Lung (tissue), 11 donors: ENCODE measurements at regions not wholly inside any gene's neighbourhood (a gene's known extent, or its start where the extent isn't known, plus 50 kb on each side); places are given as distances from the start of the nearest gene placed in this dataset.
A peak's percentile ranks its signal among the peaks of the same experiment; 100 is the strongest.

Experiments used
- ATAC-seq: fragments of 200-7000 bp; cut with Tn5 transposase; one replicate; pipeline ENCODE4 v1.9.1; 2020; ENCODE audit warnings: moderate number of reproducible peaks; ENCODE audit not compliant: insufficient read depth, low FRiP score
- DNase-seq, 3 donors: peaks; one replicate each; pipeline ENCODE4 v3.0.0-alpha.2; 2013 to 2017
- H3K27ac ChIP-seq, 2 donors: one replicate each; pipeline ENCODE4 v1.5.1; 2013; ENCODE audit warnings: mild to moderate bottlenecking in 2 of 2, moderate library complexity in 2 of 2, control low read depth in 1 of 2, inconsistent platforms in 1 of 2, low read depth in 1 of 2, low read length in 1 of 2
- H3K27me3 ChIP-seq, 3 donors: one replicate each; pipeline ENCODE4 v1.5.1; 2013; ENCODE audit warnings: low read length in 2 of 3; ENCODE audit not compliant: control insufficient read depth in 3 of 3, insufficient read depth in 3 of 3
- H3K36me3 ChIP-seq, 4 donors: one replicate each; pipeline ENCODE4 v1.5.1; 2013; ENCODE audit warnings: low read length in 4 of 4, mild to moderate bottlenecking in 1 of 4, moderate library complexity in 1 of 4; ENCODE audit not compliant: control insufficient read depth in 4 of 4, insufficient read depth in 4 of 4
- H3K4me1 ChIP-seq, 5 donors: one replicate each; pipeline ENCODE4 v1.5.1; 2013; ENCODE audit warnings: low read length in 5 of 5, mild to moderate bottlenecking in 2 of 5, moderate library complexity in 1 of 5; ENCODE audit not compliant: control insufficient read depth in 5 of 5, insufficient read depth in 5 of 5
- H3K4me3 ChIP-seq: one replicate; pipeline ENCODE4 v1.5.1; 2013; ENCODE audit warnings: mild to moderate bottlenecking, control low read depth, moderate library complexity
- H3K9ac ChIP-seq, 2 donors: one replicate each; pipeline ENCODE4 v1.5.1; 2013; ENCODE audit warnings: low read length in 2 of 2, control low read depth in 1 of 2; ENCODE audit not compliant: insufficient read depth in 1 of 2
- H3K9me3 ChIP-seq, 4 donors: one replicate each; pipeline ENCODE4 v1.5.1; 2013; ENCODE audit warnings: low read length in 3 of 4, mild to moderate bottlenecking in 1 of 4, moderate library complexity in 1 of 4; ENCODE audit not compliant: control insufficient read depth in 4 of 4, insufficient read depth in 3 of 4
- CTCF ChIP-seq: IDR thresholded peaks from 2 replicates; pipeline ENCODE4 v1.5.1; 2012; ENCODE audit warnings: mild to moderate bottlenecking; ENCODE audit errors: control extremely low read depth, extremely low read depth
- WGBS, 2 donors: extraction: QIAGEN DNeasy Blood & Tissue Kit; methylation state at CpG; one replicate each; pipeline ENCODE4 v1.1.7; 2013; 5-methylcytosine and 5-hydroxymethylcytosine counted together
- donor health status: control.
- donor health status: control.
- donor health status: Bipolar disorder and iron deficiency.
- donor health status: healthy.
- donor health status: DM: yes; HTN: yes; CAD: no.

- Histone ChIP-seq H3K36me3 (no peaks in the 10 kb centered on the region), H3K27ac (no peak overlapping the region), H3K4me3 (no peak overlapping the region), H3K9me3 (peaks cover 0 to 3% (median 0%) of the 10 kb centered on the region in 4 donors), H3K9ac (no peak overlapping the region), H3K27me3 (no peaks in the 10 kb centered on the region), H3K4me1 (peaks cover 0 to 12% (median 0%) of the 10 kb centered on the region in 5 donors)
- no peak for ATAC-seq
- TF ChIP-seq CTCF: no peak
- peak; percentile 60 to 79 (median 70) for DNase-seq
- WGBS, 2 donors: 30 to 44% methylated on average over 4 of the region's 4 CpGs
Observed at GRCh38 chr20:39758876-39759275, 796.7 kb downstream of the DHX35 start.

- DNase-seq (no peak), ATAC-seq (no peak)
- H3K9me3 ChIP-seq: no peaks in the 10 kb centered on the region
- H3K27ac ChIP-seq: no peak overlapping the region
- no peak overlapping the region for H3K9ac ChIP-seq
- no peaks in the 10 kb centered on the region for H3K27me3 ChIP-seq
- no peaks in the 10 kb centered on the region for H3K36me3 ChIP-seq
- H3K4me1 ChIP-seq: peaks cover 0 to 16% (median 0%) of the 10 kb centered on the region in 5 donors
- no peak for TF ChIP-seq CTCF
- no peak overlapping the region for H3K4me3 ChIP-seq
Observed at GRCh38 chr20:39756828-39757227, 794.7 kb downstream of the DHX35 start.

GRCh38 chr20:39756369-39756768 lies 794.2 kb downstream of the DHX35 start:
- TF ChIP-seq CTCF: no peak
- Histone ChIP-seq H3K4me1 (peaks cover 0 to 18% (median 0%) of the 10 kb centered on the region in 5 donors), H3K9ac (no peak overlapping the region), H3K36me3 (no peaks in the 10 kb centered on the region), H3K4me3 (no peak overlapping the region), H3K27me3 (no peaks in the 10 kb centered on the region), H3K27ac (no peak overlapping the region), H3K9me3 (no peaks in the 10 kb centered on the region)
- ATAC-seq (no peak), DNase-seq (no peak)
- 92 to 93% methylated on average over 1 of the region's 1 CpG for WGBS, 2 donors

- no peak for TF ChIP-seq CTCF
- H3K4me3 ChIP-seq: no peak overlapping the region
- no peak overlapping the region for H3K9ac ChIP-seq
- peaks cover 0 to 6% (median 0%) of the 10 kb centered on the region in 5 donors for H3K4me1 ChIP-seq
- 56 to 68% methylated on average over 4 of the region's 4 CpGs for WGBS, 2 donors
- H3K9me3 ChIP-seq: peaks cover 0 to 2% (median 0%) of the 10 kb centered on the region in 4 donors
- no peaks in the 10 kb centered on the region for H3K36me3 ChIP-seq
- H3K27ac ChIP-seq: no peak overlapping the region
- ATAC-seq: no peak
- H3K27me3 ChIP-seq: no peaks in the 10 kb centered on the region
- peak in 2 of 3 donors; percentile 32 to 67 for DNase-seq
Observed at GRCh38 chr20:39752262-39752876, 790.2 kb downstream of the DHX35 start.
